ENCODE measurements at regions not wholly inside any gene's neighbourhood (a gene's known extent, or its start where the extent isn't known, plus 50 kb on each side); places are given as distances from the start of the nearest gene placed in this dataset.

GRCh38 chr2:129256642-129257041 lies 722.8 kb upstream of the RAB6C start:
- Histone ChIP-seq H3K4me2 (ENCODE audit: low read length) (no peak overlapping the region), H3K9me2 (replicated peaks; ENCODE audit: low read length) (no peaks in the 10 kb centered on the region), H3K4me1 (ENCODE audit: insufficient read depth, low read length) (no peaks in the 10 kb centered on the region), H3K9ac (ENCODE audit: low read length) (no peak overlapping the region), H2AFZ (ENCODE audit: low read length) (no peak overlapping the region), H3K79me2 (ENCODE audit: low read length) (no peaks in the 10 kb centered on the region), H3K36me3 (ENCODE audit: low read depth, low read length) (peaks cover 2% of the 10 kb centered on the region; the same call in 1 of the 2 replicates), H3K9me3 (ENCODE audit: low read length) (0 out of 2 replicates have a peak, but pooled peaks cover 11% of the 10 kb centered on the region), H4K20me1 (ENCODE audit: low read length) (no peaks in the 10 kb centered on the region), H3K4me3 (ENCODE audit: low read length) (no peak overlapping the region), H3K27me3 (ENCODE audit: low read length) (no peaks in the 10 kb centered on the region), H3K27ac (ENCODE audit: low read length) (no peak overlapping the region), H3F3A (ENCODE audit: low read length, unreplicated experiment) (no peaks in the 10 kb centered on the region)
- DNase-seq (no peak), ATAC-seq (no peak)
- TF ChIP-seq EZH2phosphoT487 (IDR thresholded peaks at IDR 0.05; ENCODE audit: borderline replicate concordance, low read length): no peak
- intact Hi-C loops (cut with micrococcal nuclease): no loop called here
- ChIA-PET POLR2A (ENCODE audit: unreplicated experiment) (no interaction called here), CTCF (no interaction called here)
- no TSS peak for BruUV-seq (replicated peaks)

- Histone ChIP-seq H3K4me3 (ENCODE audit: low read length) (no peak overlapping the region), H4K20me1 (ENCODE audit: low read length) (no peaks in the 10 kb centered on the region), H2AFZ (ENCODE audit: low read length) (no peak overlapping the region), H3K27ac (ENCODE audit: low read length) (no peak overlapping the region), H3K36me3 (ENCODE audit: low read depth, low read length) (no peaks in the 10 kb centered on the region), H3K27me3 (ENCODE audit: low read length) (no peaks in the 10 kb centered on the region), H3K9me3 (ENCODE audit: low read length) (peaks cover 21% of the 10 kb centered on the region; the same call in 1 of the 2 replicates), H3K9ac (ENCODE audit: low read length) (no peak overlapping the region), H3K79me2 (ENCODE audit: low read length) (no peaks in the 10 kb centered on the region), H3K9me2 (replicated peaks; ENCODE audit: low read length) (no peaks in the 10 kb centered on the region), H3K4me1 (ENCODE audit: insufficient read depth, low read length) (no peaks in the 10 kb centered on the region), H3K4me2 (ENCODE audit: low read length) (no peak overlapping the region), H3F3A (ENCODE audit: low read length, unreplicated experiment) (no peaks in the 10 kb centered on the region)
- intact Hi-C loops (cut with micrococcal nuclease): no loop called here
- ChIA-PET CTCF (no interaction called here), POLR2A (ENCODE audit: unreplicated experiment) (no interaction called here)
- no peak for ATAC-seq
- DNase-seq: no peak
- no TSS peak for BruUV-seq (replicated peaks)
- no peak for TF ChIP-seq EZH2phosphoT487 (IDR thresholded peaks at IDR 0.05; ENCODE audit: borderline replicate concordance, low read length)
- TF ChIP-seq CTCF (conservative IDR thresholded peaks at IDR 0.05; ENCODE audit: low read depth, low read length): no peak
- no peak for TF ChIP-seq EZH2 (IDR thresholded peaks at IDR 0.05; ENCODE audit: low read length, unreplicated experiment)
These were observed 716.5 kb upstream of the RAB6C start for GRCh38 chr2:129262934-129263333.

- TF ChIP-seq EZH2phosphoT487 (IDR thresholded peaks at IDR 0.05; ENCODE audit: borderline replicate concordance, low read length) (no peak), EZH2 (IDR thresholded peaks at IDR 0.05; ENCODE audit: low read length, unreplicated experiment) (no peak)
- Histone ChIP-seq H3K9me3 (ENCODE audit: low read length) (peaks cover 19% of the 10 kb centered on the region; the same call in 1 of the 2 replicates), H3K9ac (ENCODE audit: low read length) (no peak overlapping the region), H4K20me1 (ENCODE audit: low read length) (no peaks in the 10 kb centered on the region), H3K27ac (ENCODE audit: low read length) (no peak overlapping the region), H3F3A (ENCODE audit: low read length, unreplicated experiment) (no peaks in the 10 kb centered on the region), H3K36me3 (ENCODE audit: low read depth, low read length) (no peaks in the 10 kb centered on the region), H3K4me1 (ENCODE audit: insufficient read depth, low read length) (no peaks in the 10 kb centered on the region), H2AFZ (ENCODE audit: low read length) (no peak overlapping the region), H3K4me3 (ENCODE audit: low read length) (no peak overlapping the region), H3K79me2 (ENCODE audit: low read length) (no peaks in the 10 kb centered on the region), H3K4me2 (ENCODE audit: low read length) (no peak overlapping the region), H3K27me3 (ENCODE audit: low read length) (no peaks in the 10 kb centered on the region), H3K9me2 (replicated peaks; ENCODE audit: low read length) (no peaks in the 10 kb centered on the region)
- POLR2A ChIA-PET (ENCODE audit: unreplicated experiment): no interaction called here
- DNase-seq: no peak
- BruUV-seq (replicated peaks): no TSS peak
- no peak for ATAC-seq
- CTCF ChIA-PET: no interaction called here
- intact Hi-C loops (cut with micrococcal nuclease): no loop called here
These were observed 715.5 kb upstream of the RAB6C start for GRCh38 chr2:129263939-129264338.

- ChIA-PET POLR2A (ENCODE audit: unreplicated experiment) (no interaction called here), CTCF (no interaction called here)
- Histone ChIP-seq H3K9me2 (replicated peaks; ENCODE audit: low read length) (no peaks in the 10 kb centered on the region), H4K20me1 (ENCODE audit: low read length) (no peaks in the 10 kb centered on the region), H3K9me3 (ENCODE audit: low read length) (peaks cover 15% of the 10 kb centered on the region; the same call in 1 of the 2 replicates), H3K4me3 (ENCODE audit: low read length) (no peak overlapping the region), H3K27ac (ENCODE audit: low read length) (no peak overlapping the region), H3K27me3 (ENCODE audit: low read length) (no peaks in the 10 kb centered on the region), H3K4me1 (ENCODE audit: insufficient read depth, low read length) (no peaks in the 10 kb centered on the region), H3K4me2 (ENCODE audit: low read length) (no peak overlapping the region), H3F3A (ENCODE audit: low read length, unreplicated experiment) (no peaks in the 10 kb centered on the region), H3K79me2 (ENCODE audit: low read length) (no peaks in the 10 kb centered on the region), H3K36me3 (ENCODE audit: low read depth, low read length) (no peaks in the 10 kb centered on the region), H3K9ac (ENCODE audit: low read length) (no peak overlapping the region), H2AFZ (ENCODE audit: low read length) (no peak overlapping the region)
- no peak for TF ChIP-seq EZH2 (IDR thresholded peaks at IDR 0.05; ENCODE audit: low read length, unreplicated experiment)
- TF ChIP-seq EZH2phosphoT487 (IDR thresholded peaks at IDR 0.05; ENCODE audit: borderline replicate concordance, low read length): no peak
- TF ChIP-seq CTCF (conservative IDR thresholded peaks at IDR 0.05; ENCODE audit: low read depth, low read length): no peak
- no TSS peak for BruUV-seq (replicated peaks)
- no peak for DNase-seq
- intact Hi-C loops (cut with micrococcal nuclease): no loop called here
- no peak for ATAC-seq
These were observed 711.9 kb upstream of the RAB6C start for GRCh38 chr2:129267559-129267958.
